ENCODE measurements at regions not wholly inside any gene's neighbourhood (a gene's known extent, or its start where the extent isn't known, plus 50 kb on each side); places are given as distances from the start of the nearest gene placed in this dataset.

DNA sequence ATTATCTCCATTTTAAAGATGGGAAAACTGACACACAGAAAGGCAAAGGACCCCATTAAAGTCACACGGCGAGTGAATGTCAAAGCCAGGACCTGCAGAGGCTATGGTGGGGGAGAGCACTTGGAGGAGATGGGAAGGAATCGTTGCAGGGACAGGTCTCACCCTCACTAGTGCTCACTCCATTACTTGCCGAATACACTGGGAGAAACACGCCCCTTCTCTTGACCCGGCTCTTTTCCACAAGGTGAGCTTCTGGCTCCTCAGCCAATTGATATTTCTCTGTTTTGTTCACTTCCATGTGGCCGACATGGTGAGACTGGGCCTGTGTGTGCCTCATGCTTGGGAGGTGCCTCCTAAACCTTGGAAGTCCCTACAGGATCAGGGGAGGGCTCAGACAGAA, 117.8 kb upstream of the KCNG1 start:
- H2AFZ ChIP-seq (ENCODE audit: low read depth, low read length, severe bottlenecking) = no peak overlapping the region
- H3K9me2 ChIP-seq (replicated peaks; ENCODE audit: insufficient read depth, low read length) = no peaks in the 10 kb centered on the region
- no peaks in the 10 kb centered on the region for H4K20me1 ChIP-seq (ENCODE audit: low read depth, low read length)
- H3K79me2 ChIP-seq (ENCODE audit: insufficient read depth, low read length) = no peaks in the 10 kb centered on the region
- H3K9me3 ChIP-seq (ENCODE audit: insufficient read depth, low read length) = no peaks in the 10 kb centered on the region
- no peak overlapping the region for H3K9ac ChIP-seq (ENCODE audit: low read length)
- no peaks in the 10 kb centered on the region for H3F3A ChIP-seq (ENCODE audit: insufficient read depth)
- TF ChIP-seq EZH2phosphoT487 (conservative IDR thresholded peaks at IDR 0.05; ENCODE audit: low read length) = no peak
- TF ChIP-seq, protein P1, sequence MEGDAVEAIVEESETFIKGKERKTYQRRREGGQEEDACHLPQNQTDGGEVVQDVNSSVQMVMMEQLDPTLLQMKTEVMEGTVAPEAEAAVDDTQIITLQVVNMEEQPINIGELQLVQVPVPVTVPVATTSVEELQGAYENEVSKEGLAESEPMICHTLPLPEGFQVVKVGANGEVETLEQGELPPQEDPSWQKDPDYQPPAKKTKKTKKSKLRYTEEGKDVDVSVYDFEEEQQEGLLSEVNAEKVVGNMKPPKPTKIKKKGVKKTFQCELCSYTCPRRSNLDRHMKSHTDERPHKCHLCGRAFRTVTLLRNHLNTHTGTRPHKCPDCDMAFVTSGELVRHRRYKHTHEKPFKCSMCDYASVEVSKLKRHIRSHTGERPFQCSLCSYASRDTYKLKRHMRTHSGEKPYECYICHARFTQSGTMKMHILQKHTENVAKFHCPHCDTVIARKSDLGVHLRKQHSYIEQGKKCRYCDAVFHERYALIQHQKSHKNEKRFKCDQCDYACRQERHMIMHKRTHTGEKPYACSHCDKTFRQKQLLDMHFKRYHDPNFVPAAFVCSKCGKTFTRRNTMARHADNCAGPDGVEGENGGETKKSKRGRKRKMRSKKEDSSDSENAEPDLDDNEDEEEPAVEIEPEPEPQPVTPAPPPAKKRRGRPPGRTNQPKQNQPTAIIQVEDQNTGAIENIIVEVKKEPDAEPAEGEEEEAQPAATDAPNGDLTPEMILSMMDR (IDR thresholded peaks at IDR 0.05; ENCODE audit: insufficient read depth, low read length, poor library complexity, severe bottlenecking) = no peak
- no peak overlapping the region for H3K4me3 ChIP-seq (ENCODE audit: insufficient read depth, low read length, poor library complexity, severe bottlenecking)
- H3K27me3 ChIP-seq (ENCODE audit: low read length) = 0 out of 2 replicates have a peak, but pooled peaks cover 3% of the 10 kb centered on the region
- no peaks in the 10 kb centered on the region for H3K36me3 ChIP-seq (ENCODE audit: low read length)
- no peak overlapping the region for H3K4me2 ChIP-seq (ENCODE audit: low read depth, low read length, poor library complexity, severe bottlenecking)
- H3K27ac ChIP-seq (ENCODE audit: low read depth, low read length) = no peak overlapping the region

DNA sequence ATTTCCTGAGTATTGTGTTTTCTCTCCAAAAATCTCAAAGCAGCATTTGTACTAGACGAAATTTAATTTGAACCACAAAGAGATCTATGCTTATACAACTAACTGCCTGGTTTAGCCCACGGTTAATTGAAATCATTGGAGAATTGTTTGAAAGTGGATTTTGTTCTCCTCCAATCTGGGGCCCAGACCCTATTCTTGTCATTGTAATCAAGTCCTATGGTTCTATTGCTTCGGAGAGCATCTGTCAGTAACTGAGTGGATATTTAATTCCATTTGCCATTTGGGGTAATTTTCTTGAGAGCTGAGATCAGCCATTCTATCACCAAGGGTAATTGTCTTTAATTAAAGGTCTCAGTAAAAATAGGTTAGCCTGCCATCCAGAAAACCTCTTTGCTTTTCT, 117.0 kb upstream of the KCNG1 start:
- Histone ChIP-seq H3K4me2 (ENCODE audit: low read depth, low read length, poor library complexity, severe bottlenecking) (no peak overlapping the region), H3K27me3 (ENCODE audit: low read length) (0 out of 2 replicates have a peak, but pooled peaks cover 3% of the 10 kb centered on the region), H3K4me3 (ENCODE audit: insufficient read depth, low read length, poor library complexity, severe bottlenecking) (no peak overlapping the region), H3K27ac (ENCODE audit: low read depth, low read length) (no peak overlapping the region), H4K20me1 (ENCODE audit: low read depth, low read length) (no peaks in the 10 kb centered on the region), H3F3A (ENCODE audit: insufficient read depth) (no peaks in the 10 kb centered on the region), H3K79me2 (ENCODE audit: insufficient read depth, low read length) (no peaks in the 10 kb centered on the region), H3K9ac (ENCODE audit: low read length) (no peak overlapping the region), H3K9me2 (replicated peaks; ENCODE audit: insufficient read depth, low read length) (no peaks in the 10 kb centered on the region), H2AFZ (ENCODE audit: low read depth, low read length, severe bottlenecking) (no peak overlapping the region), H3K36me3 (ENCODE audit: low read length) (no peaks in the 10 kb centered on the region), H3K9me3 (ENCODE audit: insufficient read depth, low read length) (no peaks in the 10 kb centered on the region)
- no peak for TF ChIP-seq EZH2phosphoT487 (conservative IDR thresholded peaks at IDR 0.05; ENCODE audit: low read length)
- TF ChIP-seq, protein P1 (IDR thresholded peaks at IDR 0.05; ENCODE audit: insufficient read depth, low read length, poor library complexity, severe bottlenecking) = no peak

DNA sequence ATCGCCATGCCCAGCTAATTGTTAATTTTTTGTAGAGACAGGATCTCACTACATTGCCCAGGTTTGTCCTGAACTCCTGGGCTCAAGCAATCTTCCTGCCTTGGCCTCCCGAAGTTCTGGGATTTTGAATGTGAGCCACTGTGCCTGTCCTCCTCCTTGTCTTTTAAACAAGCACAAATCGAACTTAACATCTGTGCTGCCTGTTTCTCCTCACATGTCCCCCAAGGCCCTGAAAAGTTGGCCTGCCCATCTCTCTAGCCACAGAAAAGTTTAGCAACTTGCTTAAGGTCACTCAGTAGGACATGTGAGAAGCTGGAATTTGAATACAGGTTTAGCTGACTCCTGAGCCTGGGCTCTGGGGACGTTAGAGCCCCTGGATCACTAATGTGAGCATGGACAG, 115.7 kb upstream of the KCNG1 start:
- TF ChIP-seq, protein P1 (IDR thresholded peaks at IDR 0.05; ENCODE audit: insufficient read depth, low read length, poor library complexity, severe bottlenecking) = no peak
- no peak for TF ChIP-seq EZH2phosphoT487 (conservative IDR thresholded peaks at IDR 0.05; ENCODE audit: low read length)
- Histone ChIP-seq H3K9me2 (replicated peaks; ENCODE audit: insufficient read depth, low read length) (no peaks in the 10 kb centered on the region), H3K4me3 (ENCODE audit: insufficient read depth, low read length, poor library complexity, severe bottlenecking) (no peak overlapping the region), H3K27me3 (ENCODE audit: low read length) (0 out of 2 replicates have a peak, but pooled peaks cover 3% of the 10 kb centered on the region), H3F3A (ENCODE audit: insufficient read depth) (no peaks in the 10 kb centered on the region), H3K4me2 (ENCODE audit: low read depth, low read length, poor library complexity, severe bottlenecking) (no peak overlapping the region), H3K79me2 (ENCODE audit: insufficient read depth, low read length) (no peaks in the 10 kb centered on the region), H3K9ac (ENCODE audit: low read length) (no peak overlapping the region), H3K36me3 (ENCODE audit: low read length) (no peaks in the 10 kb centered on the region), H4K20me1 (ENCODE audit: low read depth, low read length) (no peaks in the 10 kb centered on the region), H2AFZ (ENCODE audit: low read depth, low read length, severe bottlenecking) (no peak overlapping the region), H3K27ac (ENCODE audit: low read depth, low read length) (no peak overlapping the region), H3K9me3 (ENCODE audit: insufficient read depth, low read length) (no peaks in the 10 kb centered on the region)

All from SU-DHL-6 (cell line).